ENCODE measurements at regions not wholly inside any gene's neighbourhood (a gene's known extent, or its start where the extent isn't known, plus 50 kb on each side); places are given as distances from the start of the nearest gene placed in this dataset.

DNA sequence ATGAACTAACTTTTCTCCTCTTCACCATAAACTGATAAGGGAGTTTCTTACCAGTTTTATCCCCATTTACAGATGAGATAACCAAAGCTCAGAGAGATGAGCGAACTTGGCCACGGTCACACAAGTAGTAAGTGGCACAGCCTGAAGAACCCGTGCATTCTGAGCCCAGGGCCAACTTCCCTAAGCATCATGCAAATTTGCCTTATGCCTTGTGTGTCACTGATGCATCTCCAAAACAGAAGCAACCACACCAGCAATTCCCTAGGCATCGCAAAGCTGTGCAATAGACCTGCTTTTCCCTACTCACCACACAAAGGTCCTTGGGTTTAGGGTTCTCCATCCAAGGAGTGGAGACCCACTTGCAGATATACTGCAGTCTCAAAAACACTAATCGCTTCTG lies 304.5 kb upstream of the KAZN start:
- TF ChIP-seq ETV6 (CRISPR knock-in tag; IDR thresholded peaks at IDR 0.05) (no peak), GABPB1 (CRISPR knock-in tag; IDR thresholded peaks at IDR 0.05) (no peak)
- TF ChIP-seq, protein P1, sequence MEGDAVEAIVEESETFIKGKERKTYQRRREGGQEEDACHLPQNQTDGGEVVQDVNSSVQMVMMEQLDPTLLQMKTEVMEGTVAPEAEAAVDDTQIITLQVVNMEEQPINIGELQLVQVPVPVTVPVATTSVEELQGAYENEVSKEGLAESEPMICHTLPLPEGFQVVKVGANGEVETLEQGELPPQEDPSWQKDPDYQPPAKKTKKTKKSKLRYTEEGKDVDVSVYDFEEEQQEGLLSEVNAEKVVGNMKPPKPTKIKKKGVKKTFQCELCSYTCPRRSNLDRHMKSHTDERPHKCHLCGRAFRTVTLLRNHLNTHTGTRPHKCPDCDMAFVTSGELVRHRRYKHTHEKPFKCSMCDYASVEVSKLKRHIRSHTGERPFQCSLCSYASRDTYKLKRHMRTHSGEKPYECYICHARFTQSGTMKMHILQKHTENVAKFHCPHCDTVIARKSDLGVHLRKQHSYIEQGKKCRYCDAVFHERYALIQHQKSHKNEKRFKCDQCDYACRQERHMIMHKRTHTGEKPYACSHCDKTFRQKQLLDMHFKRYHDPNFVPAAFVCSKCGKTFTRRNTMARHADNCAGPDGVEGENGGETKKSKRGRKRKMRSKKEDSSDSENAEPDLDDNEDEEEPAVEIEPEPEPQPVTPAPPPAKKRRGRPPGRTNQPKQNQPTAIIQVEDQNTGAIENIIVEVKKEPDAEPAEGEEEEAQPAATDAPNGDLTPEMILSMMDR (IDR thresholded peaks at IDR 0.05) = no peak
- TF ChIP-seq, protein P2, sequence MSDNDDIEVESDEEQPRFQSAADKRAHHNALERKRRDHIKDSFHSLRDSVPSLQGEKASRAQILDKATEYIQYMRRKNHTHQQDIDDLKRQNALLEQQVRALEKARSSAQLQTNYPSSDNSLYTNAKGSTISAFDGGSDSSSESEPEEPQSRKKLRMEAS (CRISPR knock-in tag; IDR thresholded peaks at IDR 0.05) = no peak
